WTC11 (cell line): ENCODE measurements at regions not wholly inside any gene's neighbourhood (a gene's known extent, or its start where the extent isn't known, plus 50 kb on each side); places are given as distances from the start of the nearest gene placed in this dataset.

Experiments
- ATAC-seq: fragments of 200-7000 bp; cut with Tn5 transposase; 2 replicates; pipeline ENCODE4 v1.10.0; 2021; ENCODE audit warnings: mild to moderate bottlenecking, moderate library complexity
- CTCF ChIA-PET: fragments of 300-600 bp; sonication (Branson Sonifier 250); formaldehyde crosslinking; loops from one replicate; lab custom pipeline; 2021; ENCODE audit warnings: antibody characterized with exemption; lab: Charles Lee
- POLR2A ChIA-PET: fragments of 350-600 bp; sonication (Branson Sonifier 250); formaldehyde crosslinking; loops from one replicate; lab custom pipeline; 2021; ENCODE audit warnings: antibody characterized with exemption; lab: Charles Lee
- DNase-seq: peaks from one replicate; pipeline ENCODE4 v3.0.0; 2021; ENCODE audit warnings: low spot score
- H3K27ac Mint-ChIP-seq: 2 replicates; pipeline ENCODE4 v1.8.0; 2021; ENCODE audit warnings: mixed read lengths
- H3K27me3 Mint-ChIP-seq: 2 replicates; pipeline ENCODE4 v1.8.0; 2021; ENCODE audit warnings: low read depth, mild to moderate bottlenecking, moderate library complexity, mixed read lengths
- H3K36me3 Mint-ChIP-seq: 2 replicates; pipeline ENCODE4 v1.8.0; 2021; ENCODE audit warnings: mixed read lengths
- H3K4me1 Mint-ChIP-seq: 2 replicates; pipeline ENCODE4 v1.8.0; 2022; ENCODE audit warnings: mixed read lengths
- H3K4me3 Mint-ChIP-seq: 2 replicates; pipeline ENCODE4 v1.8.0; 2021; ENCODE audit warnings: mild to moderate bottlenecking, moderate library complexity, mixed read lengths
- H3K9me3 Mint-ChIP-seq: 2 replicates; pipeline ENCODE4 v1.8.0; 2021; ENCODE audit warnings: mixed read lengths
- ATF1 ChIP-seq: sonication (generic); formaldehyde crosslinking; IDR thresholded peaks from 2 replicates; pipeline ENCODE4 v1.8.1; 2023; ENCODE audit warnings: mild to moderate bottlenecking, moderate library complexity, missing genetic modification reagents
- ATF3 ChIP-seq: sonication (generic); formaldehyde crosslinking; conservative IDR thresholded peaks from 2 replicates; pipeline ENCODE4 v1.8.1; 2022; ENCODE audit warnings: mild to moderate bottlenecking, missing genetic modification reagents
- ETV6 ChIP-seq: sonication (generic); formaldehyde crosslinking; IDR thresholded peaks from 2 replicates; pipeline ENCODE4 v1.8.1; 2022; ENCODE audit warnings: mild to moderate bottlenecking, missing genetic modification reagents
- JAZF1 ChIP-seq: fragments of 250-450 bp; sonication (Bioruptor Pico); IDR thresholded peaks from 2 replicates; pipeline ENCODE4 v1.9.0; 2021; ENCODE audit warnings: moderate library complexity, mild to moderate bottlenecking, inconsistent platforms
- JUN ChIP-seq: sonication (generic); formaldehyde crosslinking; IDR thresholded peaks from 2 replicates; pipeline ENCODE4 v1.8.0; 2023; ENCODE audit warnings: mild to moderate bottlenecking, missing genetic modification reagents
- NFE2L1 ChIP-seq: sonication (generic); formaldehyde crosslinking; IDR thresholded peaks from 2 replicates; pipeline ENCODE4 v1.8.1; 2023; ENCODE audit warnings: missing genetic modification reagents
- NR2C2 ChIP-seq: sonication (generic); formaldehyde crosslinking; IDR thresholded peaks from 2 replicates; pipeline ENCODE4 v1.8.0; 2022; ENCODE audit warnings: mild to moderate bottlenecking, missing genetic modification reagents
- SMAD4 ChIP-seq: sonication (generic); formaldehyde crosslinking; IDR thresholded peaks from 2 replicates; pipeline ENCODE4 v1.8.0; 2022; ENCODE audit warnings: mild to moderate bottlenecking, missing genetic modification reagents
- ZNF317 ChIP-seq: sonication (generic); formaldehyde crosslinking; IDR thresholded peaks from 2 replicates; pipeline ENCODE4 v1.8.1; 2023; ENCODE audit warnings: low read depth, mild to moderate bottlenecking, moderate library complexity, missing genetic modification reagents, borderline replicate concordance
- TF ChIP-seq, protein P1 (sequence below): sonication (generic); formaldehyde crosslinking; conservative IDR thresholded peaks from 2 replicates; pipeline ENCODE4 v1.8.1; 2023; ENCODE audit warnings: mild to moderate bottlenecking, low read depth, missing genetic modification reagents, moderate library complexity
- TF ChIP-seq, protein P2 (sequence below): sonication (generic); formaldehyde crosslinking; IDR thresholded peaks from 2 replicates; pipeline ENCODE4 v1.8.0; 2022; ENCODE audit warnings: mild to moderate bottlenecking, missing genetic modification reagents
- TF ChIP-seq, protein P3 (sequence below): fragments of 250-450 bp; sonication (Bioruptor Pico); IDR thresholded peaks from 2 replicates; pipeline ENCODE4 v1.9.0; 2021; ENCODE audit warnings: moderate library complexity, mild to moderate bottlenecking, inconsistent platforms, borderline replicate concordance
- TF ChIP-seq, protein P4 (sequence below): sonication (generic); formaldehyde crosslinking; IDR thresholded peaks from 2 replicates; pipeline ENCODE4 v1.8.1; 2023; ENCODE audit warnings: mild to moderate bottlenecking, moderate library complexity, missing genetic modification reagents

GRCh38 chr5:172541099-172541772, 86.9 kb upstream of the SH3PXD2B start:
- no peak for DNase-seq
- peaks cover 4% of the 10 kb centered on the region; the same call in 1 of the 2 replicates for H3K36me3 Mint-ChIP-seq
- POLR2A ChIA-PET = interaction anchor here (0.5 kb wide), 1 partner anchor 35 kb away, joined by 3 read pairs; no protein-coding TSS in a partner anchor
- peaks cover 13% of the 10 kb centered on the region for H3K4me1 Mint-ChIP-seq
- peaks cover 10% of the 10 kb centered on the region for H3K27me3 Mint-ChIP-seq
- ATAC-seq = 0 out of 2 replicates have a peak, but pooled peaks have one; percentile 24
- H3K9me3 Mint-ChIP-seq = peaks cover 9% of the 10 kb centered on the region
- CTCF ChIA-PET = interaction anchor here (0.9 to 1.6 kb wide), 2 partner anchors 62 to 106 kb away, joined by 3 to 4 read pairs; no protein-coding TSS in a partner anchor
- no peak overlapping the region for H3K27ac Mint-ChIP-seq
- H3K4me3 Mint-ChIP-seq = no peak overlapping the region
- TF ChIP-seq ATF3 (CRISPR knock-in tag) = no peak
- TF ChIP-seq, protein P1, sequence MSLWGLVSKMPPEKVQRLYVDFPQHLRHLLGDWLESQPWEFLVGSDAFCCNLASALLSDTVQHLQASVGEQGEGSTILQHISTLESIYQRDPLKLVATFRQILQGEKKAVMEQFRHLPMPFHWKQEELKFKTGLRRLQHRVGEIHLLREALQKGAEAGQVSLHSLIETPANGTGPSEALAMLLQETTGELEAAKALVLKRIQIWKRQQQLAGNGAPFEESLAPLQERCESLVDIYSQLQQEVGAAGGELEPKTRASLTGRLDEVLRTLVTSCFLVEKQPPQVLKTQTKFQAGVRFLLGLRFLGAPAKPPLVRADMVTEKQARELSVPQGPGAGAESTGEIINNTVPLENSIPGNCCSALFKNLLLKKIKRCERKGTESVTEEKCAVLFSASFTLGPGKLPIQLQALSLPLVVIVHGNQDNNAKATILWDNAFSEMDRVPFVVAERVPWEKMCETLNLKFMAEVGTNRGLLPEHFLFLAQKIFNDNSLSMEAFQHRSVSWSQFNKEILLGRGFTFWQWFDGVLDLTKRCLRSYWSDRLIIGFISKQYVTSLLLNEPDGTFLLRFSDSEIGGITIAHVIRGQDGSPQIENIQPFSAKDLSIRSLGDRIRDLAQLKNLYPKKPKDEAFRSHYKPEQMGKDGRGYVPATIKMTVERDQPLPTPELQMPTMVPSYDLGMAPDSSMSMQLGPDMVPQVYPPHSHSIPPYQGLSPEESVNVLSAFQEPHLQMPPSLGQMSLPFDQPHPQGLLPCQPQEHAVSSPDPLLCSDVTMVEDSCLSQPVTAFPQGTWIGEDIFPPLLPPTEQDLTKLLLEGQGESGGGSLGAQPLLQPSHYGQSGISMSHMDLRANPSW (CRISPR knock-in tag) = no peak
- TF ChIP-seq, protein P2, sequence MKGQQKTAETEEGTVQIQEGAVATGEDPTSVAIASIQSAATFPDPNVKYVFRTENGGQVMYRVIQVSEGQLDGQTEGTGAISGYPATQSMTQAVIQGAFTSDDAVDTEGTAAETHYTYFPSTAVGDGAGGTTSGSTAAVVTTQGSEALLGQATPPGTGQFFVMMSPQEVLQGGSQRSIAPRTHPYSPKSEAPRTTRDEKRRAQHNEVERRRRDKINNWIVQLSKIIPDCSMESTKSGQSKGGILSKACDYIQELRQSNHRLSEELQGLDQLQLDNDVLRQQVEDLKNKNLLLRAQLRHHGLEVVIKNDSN (CRISPR knock-in tag) = no peak

GRCh38 chr5:172540099-172540870, 86.0 kb upstream of the SH3PXD2B start:
- ChIA-PET CTCF (interaction anchor here (0.8 kb wide), 1 partner anchor 107 kb away, joined by 3 read pairs; no protein-coding TSS in a partner anchor), POLR2A (no interaction called here)
- Mint-ChIP-seq H3K36me3 (peaks cover 4% of the 10 kb centered on the region; the same call in 1 of the 2 replicates), H3K27me3 (peaks cover 3% of the 10 kb centered on the region; the same call in 1 of the 2 replicates), H3K27ac (no peak overlapping the region), H3K4me3 (no peak overlapping the region), H3K9me3 (peaks cover 9% of the 10 kb centered on the region), H3K4me1 (peaks cover 13% of the 10 kb centered on the region)
- DNase-seq = no peak
- TF ChIP-seq, protein P3, sequence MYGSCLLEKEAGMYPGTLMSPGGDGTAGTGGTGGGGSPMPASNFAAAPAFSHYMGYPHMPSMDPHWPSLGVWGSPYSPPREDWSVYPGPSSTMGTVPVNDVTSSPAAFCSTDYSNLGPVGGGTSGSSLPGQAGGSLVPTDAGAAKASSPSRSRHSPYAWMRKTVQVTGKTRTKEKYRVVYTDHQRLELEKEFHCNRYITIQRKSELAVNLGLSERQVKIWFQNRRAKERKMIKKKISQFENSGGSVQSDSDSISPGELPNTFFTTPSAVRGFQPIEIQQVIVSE (CRISPR knock-in tag) = no peak
- TF ChIP-seq ZNF317 (CRISPR knock-in tag) (no peak), ETV6 (CRISPR knock-in tag) (no peak), NR2C2 (CRISPR knock-in tag) (no peak), JAZF1 (CRISPR knock-in tag) (no peak), ATF1 (no peak), SMAD4 (CRISPR knock-in tag) (no peak)
- TF ChIP-seq, protein P4, sequence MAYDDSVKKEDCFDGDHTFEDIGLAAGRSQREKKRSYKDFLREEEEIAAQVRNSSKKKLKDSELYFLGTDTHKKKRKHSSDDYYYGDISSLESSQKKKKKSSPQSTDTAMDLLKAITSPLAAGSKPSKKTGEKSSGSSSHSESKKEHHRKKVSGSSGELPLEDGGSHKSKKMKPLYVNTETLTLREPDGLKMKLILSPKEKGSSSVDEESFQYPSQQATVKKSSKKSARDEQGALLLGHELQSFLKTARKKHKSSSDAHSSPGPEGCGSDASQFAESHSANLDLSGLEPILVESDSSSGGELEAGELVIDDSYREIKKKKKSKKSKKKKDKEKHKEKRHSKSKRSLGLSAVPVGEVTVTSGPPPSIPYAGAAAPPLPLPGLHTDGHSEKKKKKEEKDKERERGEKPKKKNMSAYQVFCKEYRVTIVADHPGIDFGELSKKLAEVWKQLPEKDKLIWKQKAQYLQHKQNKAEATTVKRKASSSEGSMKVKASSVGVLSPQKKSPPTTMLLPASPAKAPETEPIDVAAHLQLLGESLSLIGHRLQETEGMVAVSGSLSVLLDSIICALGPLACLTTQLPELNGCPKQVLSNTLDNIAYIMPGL (CRISPR knock-in tag) = no peak
- no peak for ATAC-seq

GRCh38 chr5:172535108-172535445, 80.8 kb upstream of the SH3PXD2B start:
- ATAC-seq (no peak), DNase-seq (no peak)
- TF ChIP-seq, protein P3 (CRISPR knock-in tag) = no peak
- no peak for TF ChIP-seq SMAD4 (CRISPR knock-in tag)
- TF ChIP-seq JUN (CRISPR knock-in tag) = no peak
- TF ChIP-seq NFE2L1 (CRISPR knock-in tag) = no peak
- Mint-ChIP-seq H3K4me1 (no peaks in the 10 kb centered on the region), H3K27me3 (peaks cover 10% of the 10 kb centered on the region), H3K9me3 (peaks cover 9% of the 10 kb centered on the region), H3K4me3 (no peak overlapping the region), H3K27ac (no peak overlapping the region), H3K36me3 (peaks cover 4% of the 10 kb centered on the region; the same call in 1 of the 2 replicates)
- ChIA-PET CTCF (no interaction called here), POLR2A (no interaction called here)
